H1 (cell line): ENCODE measurements at regions not wholly inside any gene's neighbourhood (a gene's known extent, or its start where the extent isn't known, plus 50 kb on each side); places are given as distances from the start of the nearest gene placed in this dataset.

Source experiments
- ASH2L ChIP-seq: fragments of 200-600, 300-600 bp; sonication (generic); IDR thresholded peaks from one replicate; pipeline ENCODE4 v1.7.1; 2017; ENCODE audit warnings: low read length
- NRF1 ChIP-seq: IDR thresholded peaks from 2 replicates; pipeline ENCODE4 v1.6.1; 2011; ENCODE audit warnings: mild to moderate bottlenecking, low read depth, low read length, improper control_type of control experiment
- RNF2 ChIP-seq: fragments of 200-900, 300-1000 bp; sonication (generic); IDR thresholded peaks from 2 replicates; pipeline ENCODE4 v1.7.1; 2016; ENCODE audit warnings: borderline replicate concordance, low read depth, mild to moderate bottlenecking, antibody characterized with exemption, low read length; ENCODE audit not compliant: poor library complexity, severe bottlenecking; ENCODE audit errors: missing control alignments
- YY1 ChIP-seq: IDR thresholded peaks from 2 replicates; pipeline ENCODE4 v1.6.1; 2011; ENCODE audit warnings: low read depth, mild to moderate bottlenecking, low read length
- ZNF274 ChIP-seq: IDR thresholded peaks from 2 replicates; pipeline ENCODE4 v1.7.0; 2012; ENCODE audit warnings: low read length, borderline replicate concordance; ENCODE audit errors: extremely low read depth

DNA sequence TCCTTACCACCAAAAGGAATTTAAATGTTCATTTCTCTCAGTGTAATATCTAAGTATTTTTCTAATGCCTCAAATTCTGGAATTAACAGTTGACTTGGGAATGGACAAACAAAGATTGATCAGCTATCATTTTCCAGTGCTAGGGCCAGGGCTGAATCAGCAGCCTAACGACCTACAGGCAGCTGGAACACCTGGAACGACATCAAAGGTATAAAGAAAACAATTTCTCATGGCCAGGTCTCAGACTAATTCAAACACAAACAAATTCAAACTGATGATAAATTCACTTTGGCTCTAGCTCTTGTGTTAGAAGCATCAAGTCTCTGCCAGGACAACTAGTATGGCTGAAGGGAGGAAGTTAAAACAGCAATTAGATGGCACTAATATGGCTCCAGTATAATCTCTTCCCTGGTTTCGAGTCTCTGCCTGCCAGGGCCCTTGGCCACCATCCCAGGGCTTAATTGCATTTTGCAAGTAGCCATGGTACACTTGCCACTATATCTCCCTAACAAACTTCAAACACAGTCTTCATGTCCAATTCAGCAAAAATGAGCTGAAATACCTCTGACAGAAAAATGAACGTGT is 70.2 kb upstream of the FSHR start (continued):
- no peak for TF ChIP-seq NRF1
- no peak for TF ChIP-seq ZNF274
- no peak for TF ChIP-seq ASH2L
- no peak for TF ChIP-seq YY1
- no peak for TF ChIP-seq RNF2
